ENCODE measurements at regions not wholly inside any gene's neighbourhood (a gene's known extent, or its start where the extent isn't known, plus 50 kb on each side); places are given as distances from the start of the nearest gene placed in this dataset.
"Not testable (repeated sequence)": the region's sequence is repeated elsewhere in the genome, so short reads cannot be mapped to it uniquely, and the experiment has no call there.

DNA sequence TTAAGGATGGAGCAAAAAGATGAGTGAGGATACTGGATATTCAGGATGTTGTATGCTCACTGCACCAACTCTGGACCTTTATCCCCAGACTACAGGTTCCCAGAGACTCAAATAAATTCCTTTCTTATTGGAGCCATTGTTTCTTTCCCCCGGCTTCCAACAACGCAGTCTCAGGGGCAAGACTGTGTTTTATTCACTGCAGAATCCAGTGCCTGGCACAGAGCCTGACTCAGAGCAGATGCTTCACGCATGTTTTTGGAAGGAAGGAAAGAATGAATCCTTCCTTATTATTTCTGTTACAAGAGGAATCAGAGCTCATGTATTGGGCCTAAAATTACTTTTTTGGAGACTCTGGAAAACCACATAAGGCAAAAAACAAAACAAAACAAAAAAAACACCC, 96.0 kb upstream of the VGLL4 start:
- no peak for DNase-seq

- DNase-seq = no peak
Observed at GRCh38 chr3:11739123-11739522, 95.4 kb upstream of the VGLL4 start.

- DNase-seq = no peak
Observed at GRCh38 chr3:11737742-11738141, 94.0 kb upstream of the VGLL4 start.

DNA sequence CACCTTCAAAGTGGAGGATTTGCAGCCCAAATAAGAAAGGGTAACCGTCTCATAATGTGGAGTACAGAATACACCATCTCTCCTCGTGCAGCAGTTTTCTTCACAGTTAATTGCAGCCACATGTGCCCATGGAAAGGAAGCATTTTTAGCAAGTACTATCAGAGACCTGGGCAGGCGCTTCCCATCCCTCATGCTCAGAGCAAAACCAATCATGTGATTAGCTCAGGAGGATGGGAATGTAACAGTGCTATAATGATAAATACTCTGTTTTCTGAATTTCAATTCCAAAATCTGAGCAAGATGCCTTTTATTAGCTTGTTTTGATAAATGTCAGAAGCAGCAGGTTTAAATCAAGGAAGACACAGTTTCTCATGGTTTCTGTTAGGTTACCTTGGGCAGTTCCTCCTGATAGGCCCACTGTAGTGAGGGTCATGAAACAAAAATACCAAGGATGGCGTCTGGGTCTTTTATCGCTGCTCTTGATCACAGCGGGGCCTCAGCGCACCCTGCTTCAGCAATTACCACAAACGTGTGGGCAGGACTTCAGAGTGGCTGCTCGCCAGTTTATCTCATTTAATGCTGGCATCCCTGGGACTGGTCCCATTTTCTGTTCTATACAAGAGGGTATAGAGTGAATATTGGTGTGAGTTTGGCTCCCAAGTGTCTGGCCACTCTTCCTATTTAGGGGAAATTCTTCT, 92.6 kb upstream of the VGLL4 start:
- no peak for DNase-seq

DNA sequence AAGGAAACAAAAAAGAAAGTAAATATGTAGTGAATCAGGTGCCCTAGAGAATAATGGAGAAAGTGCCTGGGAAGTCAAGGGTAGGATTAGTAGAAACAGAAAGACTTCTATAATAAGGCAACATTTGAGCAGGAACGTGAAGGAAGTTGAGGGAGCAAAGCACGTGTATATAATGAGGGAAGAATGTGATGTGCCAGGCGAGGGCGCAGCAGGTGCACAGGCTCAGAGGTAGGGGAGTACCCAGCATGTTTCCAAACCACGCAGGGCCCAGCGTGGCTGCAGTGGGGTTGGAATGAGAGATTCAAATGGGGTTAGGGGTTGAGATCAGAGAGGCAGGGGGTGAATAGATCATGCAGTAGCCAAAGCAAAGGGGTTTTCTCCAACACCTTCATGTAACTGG, 91.9 kb upstream of the VGLL4 start:
- DNase-seq = no peak

- not testable (repeated sequence) for DNase-seq
Observed at GRCh38 chr3:11735111-11735510, 91.4 kb upstream of the VGLL4 start.

GRCh38 chr3:11733914-11734313, 90.2 kb upstream of the VGLL4 start:
- DNase-seq = no peak

- no peak for DNase-seq
Observed at GRCh38 chr3:11727207-11727606, 83.5 kb upstream of the VGLL4 start.

- no peak for DNase-seq
Observed at GRCh38 chr3:11726146-11726545, 82.4 kb upstream of the VGLL4 start.

- not testable (repeated sequence) for DNase-seq
Observed at GRCh38 chr3:11725340-11725641, 81.6 kb upstream of the VGLL4 start.

DNA sequence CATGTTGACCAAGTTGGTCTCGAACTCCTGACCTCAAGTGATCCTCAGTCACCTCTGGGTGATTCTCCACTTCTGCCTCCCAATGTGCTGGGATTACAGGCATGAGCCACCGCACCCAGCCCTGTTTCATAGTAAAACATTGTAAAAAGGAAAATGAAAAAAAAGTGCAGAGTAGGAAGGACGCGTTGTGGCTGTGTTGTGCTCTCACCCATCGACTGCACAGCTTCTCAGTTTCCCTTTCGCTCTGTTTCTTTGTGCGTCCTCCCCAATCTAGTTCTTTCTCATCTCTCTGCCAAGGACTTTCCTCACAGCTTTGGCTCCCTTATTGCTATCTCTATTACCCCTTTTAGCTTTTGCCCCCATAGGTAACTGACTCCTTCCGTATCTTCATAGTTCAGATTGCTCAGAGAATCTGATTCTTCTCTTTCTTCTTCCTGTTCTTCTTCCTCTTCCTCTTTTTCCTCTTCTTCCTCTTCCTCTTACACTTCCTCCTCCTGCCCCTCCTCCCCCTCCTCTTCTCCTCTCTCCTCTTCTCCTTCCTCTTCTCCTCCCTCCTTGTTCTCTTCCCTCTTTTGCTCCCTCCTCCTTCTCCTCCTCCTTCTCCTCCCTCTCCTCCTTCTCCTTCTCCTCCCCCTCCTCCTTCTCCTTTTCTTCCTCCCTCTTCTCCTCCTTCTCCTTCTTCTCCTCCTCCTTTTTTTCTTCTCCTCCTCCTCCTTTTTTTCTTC, 81.1 kb upstream of the VGLL4 start:
- peak; percentile 44 for DNase-seq

- DNase-seq = no peak
Observed at GRCh38 chr3:11721479-11721878, 77.8 kb upstream of the VGLL4 start.

DNA sequence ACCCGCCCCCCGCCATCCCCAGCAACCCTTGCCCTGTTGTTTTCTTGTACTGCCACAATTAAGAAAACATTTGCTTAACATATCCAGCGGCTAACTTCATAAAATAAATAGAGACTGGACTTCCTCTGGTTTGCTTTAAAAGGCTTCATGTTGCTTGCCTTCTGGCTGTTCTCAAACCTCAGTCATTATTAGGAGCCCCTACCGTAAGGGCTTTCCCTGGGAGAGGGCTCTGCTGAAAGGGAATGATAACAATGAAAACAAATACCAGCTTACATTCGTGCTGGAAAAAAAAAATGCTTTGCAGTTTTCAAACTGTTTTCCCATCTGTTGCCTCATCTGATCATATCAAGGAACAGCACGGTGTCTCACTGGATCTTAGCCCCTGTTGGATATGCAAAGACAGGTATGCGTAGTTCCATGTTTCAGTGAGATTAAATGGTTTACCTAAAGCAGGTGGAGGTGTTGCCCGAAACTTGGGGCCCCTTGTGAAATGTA, 77.2 kb upstream of the VGLL4 start:
- DNase-seq = no peak

DNA sequence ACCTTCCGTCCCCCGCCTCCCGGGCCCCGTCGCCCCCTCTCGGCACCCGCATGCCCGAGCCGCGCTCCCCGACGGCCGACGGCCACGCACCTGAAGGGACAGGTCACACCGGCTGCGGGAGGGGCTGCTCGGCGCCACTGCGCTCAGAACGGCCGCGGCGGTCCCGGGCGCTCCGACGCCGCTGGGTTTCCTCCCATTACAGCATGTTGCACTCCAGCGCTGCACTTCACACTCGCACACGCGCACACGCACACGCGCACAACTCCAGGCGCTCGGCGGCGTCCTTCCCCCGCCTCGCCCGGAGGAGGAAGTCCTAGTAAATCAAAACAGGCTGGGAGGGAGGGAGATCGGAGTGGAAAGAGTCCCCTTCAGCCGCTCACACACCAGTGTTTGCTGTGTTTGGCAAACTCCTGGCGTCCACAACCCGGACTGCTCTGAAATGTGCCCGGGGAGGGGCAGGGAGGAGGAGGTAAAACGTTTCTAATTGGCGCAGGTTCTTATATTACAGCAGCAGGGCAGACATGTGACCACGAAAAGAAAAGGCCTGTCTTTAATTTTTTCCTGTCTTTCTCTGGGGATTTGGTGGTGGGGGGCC, 76.7 kb upstream of the VGLL4 start:
- peak; percentile 62 for DNase-seq

GRCh38 chr3:11719406-11720303, 75.9 kb upstream of the VGLL4 start:
- peak; percentile 70 for DNase-seq

- DNase-seq = peak; percentile 58
Observed at GRCh38 chr3:11718637-11719405, 75.1 kb upstream of the VGLL4 start.

GRCh38 chr3:11717768-11718636, 74.3 kb upstream of the VGLL4 start:
- no peak for DNase-seq

- DNase-seq = no peak
Observed at GRCh38 chr3:11717301-11717700, 73.6 kb upstream of the VGLL4 start.

DNA sequence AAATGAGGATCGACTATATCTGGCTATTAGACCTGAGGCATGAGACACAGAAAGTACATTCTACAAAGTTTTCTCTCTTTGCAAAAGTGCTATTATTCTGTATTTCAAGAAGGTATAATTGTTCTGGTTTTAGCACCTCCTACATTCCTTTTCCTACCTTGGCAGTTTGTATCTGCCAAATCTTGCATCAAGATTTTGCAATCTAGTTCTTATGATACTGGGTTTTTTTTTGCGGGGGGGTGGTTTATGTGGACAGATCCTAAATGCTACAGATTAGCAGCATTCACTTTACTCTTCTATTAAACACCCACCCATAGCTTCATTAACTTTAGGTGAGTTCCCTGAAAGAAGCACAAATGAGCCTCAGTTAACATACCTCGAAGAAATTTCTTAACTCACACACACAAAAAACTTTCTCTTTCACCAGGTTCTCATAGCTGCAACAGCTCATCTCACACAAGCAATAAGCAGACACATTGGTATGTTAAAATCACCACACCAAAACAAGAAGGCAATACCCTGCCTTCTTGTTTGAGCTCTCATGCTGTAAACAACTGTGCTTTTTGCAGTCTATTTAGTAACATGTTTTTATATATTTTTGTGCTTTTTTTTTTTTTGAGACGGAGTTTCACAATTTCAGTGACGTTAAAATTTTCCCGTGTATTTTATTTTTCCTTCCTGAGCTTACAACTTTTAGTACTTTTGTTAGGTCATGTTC, 73.0 kb upstream of the VGLL4 start:
- no peak for DNase-seq

DNA sequence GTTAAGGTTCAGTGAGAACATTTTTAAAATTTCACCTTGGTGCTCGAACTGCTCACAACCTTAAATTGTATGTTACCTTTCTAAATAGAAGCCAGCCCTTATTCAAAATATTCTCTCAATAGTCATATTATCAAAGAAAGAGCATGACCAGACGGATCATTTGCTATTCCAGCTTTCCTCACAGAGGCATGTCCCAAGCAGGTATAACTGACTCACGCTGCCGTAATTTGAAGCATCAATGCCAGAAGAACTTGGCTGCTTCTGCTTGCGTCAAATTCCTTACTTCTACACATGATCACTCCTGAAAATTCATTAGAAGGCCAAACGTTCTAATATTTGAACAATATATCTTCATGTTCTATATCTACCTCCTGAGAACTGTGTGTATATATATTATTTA, 69.5 kb upstream of the VGLL4 start:
- DNase-seq = no peak

DNA sequence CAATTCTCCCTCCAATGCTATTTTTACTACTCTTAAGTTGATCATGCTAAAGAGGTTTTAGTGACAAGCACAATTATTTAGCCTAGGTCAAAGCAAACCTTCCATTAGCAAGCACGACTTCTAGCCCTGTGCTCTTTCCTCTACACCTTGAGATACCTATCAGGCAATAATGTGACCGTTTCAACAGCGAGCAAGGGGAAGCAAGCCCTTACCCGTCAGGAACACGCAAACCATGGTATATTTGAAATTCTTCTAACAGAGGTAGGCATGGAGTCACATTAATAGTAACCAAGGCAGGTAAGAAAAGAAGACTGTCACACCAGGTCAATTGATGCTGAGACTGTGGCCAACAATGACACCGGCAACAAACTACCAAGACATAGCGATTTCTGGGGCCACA, 68.9 kb upstream of the VGLL4 start:
- no peak for DNase-seq

All from activated CD4-positive, alpha-beta T cell treated with anti-CD3 and anti-CD28 coated beads, Interleukin-2, Interleukin-6, amounts not matched to agents 100 ng/mL and 50 ng/mL, durations not matched to agents 16 hours and 8 hours (primary cell).